ENCODE measurements at regions not wholly inside any gene's neighbourhood (a gene's known extent, or its start where the extent isn't known, plus 50 kb on each side); places are given as distances from the start of the nearest gene placed in this dataset.

- Histone ChIP-seq H3K27me3 (replicated peaks in 1 of 2; ENCODE audit: control insufficient read depth in 2 of 2, insufficient read depth in 2 of 2, low read length in 1 of 2) (no peaks in the 10 kb centered on the region), H3K4me3 (no peak overlapping the region), H2AFZ (ENCODE audit: control insufficient read depth, low read depth, low read length) (no peak overlapping the region), H3K79me2 (ENCODE audit: control insufficient read depth, insufficient read depth, low read length) (no peaks in the 10 kb centered on the region), H3K4me1 (ENCODE audit: control insufficient read depth, insufficient read depth, low read length) (no peaks in the 10 kb centered on the region), H3K36me3 (ENCODE audit: control insufficient read depth in 2 of 2, insufficient read depth in 2 of 2, low read length in 1 of 2) (no peaks in the 10 kb centered on the region), H4K20me1 (ENCODE audit: control insufficient read depth, insufficient read depth) (no peaks in the 10 kb centered on the region), H3K9me3 (replicated peaks; ENCODE audit: control insufficient read depth, insufficient read depth, low read length) (no peaks in the 10 kb centered on the region), H3K9ac (ENCODE audit: control insufficient read depth, insufficient read depth, low read length) (no peak overlapping the region), H3K4me2 (ENCODE audit: control insufficient read depth, insufficient read depth) (no peak overlapping the region), H3K27ac (ENCODE audit: control insufficient read depth, insufficient read depth) (no peak overlapping the region)
- no peak for FAIRE-seq
- CTCF ChIA-PET, result no interaction called here
- SMC1A ChIA-PET (ENCODE audit: uncharacterized antibody, unreplicated experiment), result no interaction called here
- in situ Hi-C loops (cut with MboI), result no loop called here
- ATAC-seq, result no peak
- intact Hi-C loops (cut with micrococcal nuclease; ENCODE audit: unreplicated experiment), result no loop called here
- BruUV-seq (replicated peaks), result no TSS peak
- RAD21 ChIA-PET (ENCODE audit: unreplicated experiment), result no interaction called here
- TF ChIP-seq POU2F2 (IDR thresholded peaks at IDR 0.05; ENCODE audit: borderline replicate concordance, low read depth, low read length), result no peak
- TF ChIP-seq CUX1 (IDR thresholded peaks at IDR 0.05; ENCODE audit: insufficient replicate concordance, low read depth, low read length), result no peak
- TF ChIP-seq REST (IDR thresholded peaks at IDR 0.05; ENCODE audit: low read depth, low read length), result no peak
- TF ChIP-seq KLF5 (IDR thresholded peaks at IDR 0.05; ENCODE audit: partially characterized antibody), result no peak
- TF ChIP-seq SUPT20H (IDR thresholded peaks at IDR 0.05; ENCODE audit: borderline replicate concordance, control insufficient read depth, low read depth, low read length), result no peak
- TF ChIP-seq FOXM1 (IDR thresholded peaks at IDR 0.05; ENCODE audit: low read depth, low read length), result no peak
- TF ChIP-seq RELA (IDR thresholded peaks at IDR 0.05; ENCODE audit: borderline replicate concordance, partially characterized antibody), result no peak
- TF ChIP-seq MEF2B (IDR thresholded peaks at IDR 0.05; ENCODE audit: partially characterized antibody, poor library complexity, severe bottlenecking), result no peak
- 52% methylated on average over 10 of the region's 10 CpGs for WGBS (ENCODE audit: insufficient coverage, insufficient replicate concordance, low lambda C conversion rate, missing lambda C conversion rate)
- POLR2A ChIA-PET, result no interaction called here
- DNase-seq (ENCODE audit: low read depth, low spot score), result no peak
Observed at GRCh38 chr5:74942622-74943286, 76.6 kb upstream of the FAM169A start.
